GM19395 (cell line): ENCODE measurements at regions not wholly inside any gene's neighbourhood (a gene's known extent, or its start where the extent isn't known, plus 50 kb on each side); places are given as distances from the start of the nearest gene placed in this dataset.

Experiments
- ATAC-seq: cut with Tn5 transposase; IDR thresholded peaks from one replicate; pipeline ENCODE4 v1.9.1; 2021; ENCODE audit warnings: mild to moderate bottlenecking, moderate library complexity; ENCODE audit not compliant: unreplicated experiment

GRCh38 chr3:3633761-3634160 is 165.5 kb upstream of the LRRN1 start:
- no peak for ATAC-seq

DNA sequence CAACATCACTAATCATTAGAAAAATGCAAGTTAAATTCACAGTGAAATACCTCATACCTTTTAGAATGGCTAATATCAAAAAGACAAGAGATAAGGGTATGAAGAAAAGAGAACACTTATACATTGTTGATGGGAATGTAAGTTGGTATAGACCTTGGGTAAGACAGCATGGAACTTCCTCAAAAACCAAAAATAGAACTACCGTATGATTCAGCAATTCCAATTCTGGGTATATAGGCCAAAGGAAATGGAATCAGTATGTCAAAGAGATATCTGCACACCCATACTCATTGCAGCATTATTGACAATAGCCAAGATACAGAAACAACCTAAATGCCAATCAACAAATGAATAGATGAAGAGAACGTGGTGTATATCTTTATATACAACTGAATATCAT is 166.8 kb upstream of the LRRN1 start:
- no peak for ATAC-seq

DNA sequence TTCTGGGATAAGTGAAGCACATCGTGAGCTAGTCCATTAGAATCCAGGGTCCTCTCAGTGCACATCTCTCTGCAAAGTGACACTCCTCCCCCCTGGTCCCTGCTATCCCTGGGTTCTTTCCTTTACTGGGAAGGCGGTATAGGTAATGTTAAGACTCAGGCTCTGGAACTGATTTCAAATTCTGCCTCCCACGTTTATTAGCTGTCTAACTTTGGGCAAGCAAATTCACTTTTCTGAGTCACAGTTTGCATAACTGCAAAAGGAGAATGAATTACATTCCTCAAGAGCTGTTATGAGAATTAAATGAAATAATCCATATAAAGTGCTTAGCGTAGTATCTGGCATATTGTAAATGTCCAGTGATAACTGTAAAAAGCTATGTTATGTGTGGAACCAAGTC is 168.1 kb upstream of the LRRN1 start:
- no peak for ATAC-seq

- ATAC-seq = no peak
Observed at GRCh38 chr3:3629911-3630310, 169.3 kb upstream of the LRRN1 start.

GRCh38 chr3:3628676-3629328 is 170.4 kb upstream of the LRRN1 start:
- ATAC-seq = peak; percentile 82

DNA sequence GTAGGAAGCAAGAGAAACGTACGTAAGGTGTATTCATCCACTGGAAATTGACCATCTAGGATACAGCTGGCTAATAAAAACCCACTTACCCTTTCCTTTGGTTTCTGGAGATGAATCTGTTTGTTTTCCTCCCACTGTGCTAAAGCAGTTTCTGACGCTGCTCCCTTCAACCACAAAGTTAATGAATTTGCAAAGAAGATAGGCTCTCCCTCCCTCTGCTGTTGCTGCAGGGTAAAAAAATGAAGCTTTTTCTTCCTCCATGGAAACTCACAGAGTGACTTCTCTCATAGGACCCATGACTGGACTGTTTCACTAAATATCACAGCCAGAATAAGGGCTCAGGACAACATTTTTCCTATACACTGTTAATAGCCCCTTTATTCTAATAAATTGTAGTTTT is 172.1 kb upstream of the LRRN1 start:
- peak; percentile 33 for ATAC-seq

DNA sequence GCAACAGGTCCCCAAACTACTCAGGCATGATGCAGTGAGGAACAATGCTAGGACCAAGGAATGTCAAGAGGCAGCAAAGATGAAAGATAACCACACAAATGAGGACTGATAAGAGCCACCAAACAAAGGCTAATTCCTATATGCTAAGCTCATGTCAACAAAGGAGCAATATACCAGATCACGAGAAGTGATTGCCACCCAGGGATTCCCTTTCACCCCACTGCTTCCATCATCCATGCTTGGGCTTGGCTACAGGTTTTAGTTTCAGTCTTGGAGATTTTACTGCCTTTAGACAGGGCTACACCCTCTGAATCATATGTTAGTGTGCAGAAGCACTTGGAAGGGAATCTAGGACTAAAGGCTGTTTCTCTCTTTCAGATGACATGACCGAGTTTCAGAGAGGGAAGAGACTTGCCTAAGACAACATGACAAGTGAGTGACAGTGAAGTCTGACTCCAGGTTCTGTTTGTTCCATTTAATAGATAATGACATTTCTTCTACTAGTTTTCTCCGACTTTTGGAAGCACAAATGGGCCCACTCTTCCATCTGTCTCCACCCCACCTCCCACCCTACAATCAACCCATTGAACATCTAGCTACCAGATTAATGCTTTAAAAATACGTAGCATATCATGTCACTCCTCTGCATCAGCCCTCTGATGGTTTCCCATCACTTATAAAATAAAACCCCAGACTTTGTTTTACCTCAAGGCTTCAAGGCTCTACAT is 173.5 kb upstream of the LRRN1 start:
- ATAC-seq = no peak

GRCh38 chr3:3619815-3620214 is 179.4 kb upstream of the LRRN1 start:
- ATAC-seq = no peak

GRCh38 chr3:3618623-3619022 is 180.6 kb upstream of the LRRN1 start:
- ATAC-seq = no peak

DNA sequence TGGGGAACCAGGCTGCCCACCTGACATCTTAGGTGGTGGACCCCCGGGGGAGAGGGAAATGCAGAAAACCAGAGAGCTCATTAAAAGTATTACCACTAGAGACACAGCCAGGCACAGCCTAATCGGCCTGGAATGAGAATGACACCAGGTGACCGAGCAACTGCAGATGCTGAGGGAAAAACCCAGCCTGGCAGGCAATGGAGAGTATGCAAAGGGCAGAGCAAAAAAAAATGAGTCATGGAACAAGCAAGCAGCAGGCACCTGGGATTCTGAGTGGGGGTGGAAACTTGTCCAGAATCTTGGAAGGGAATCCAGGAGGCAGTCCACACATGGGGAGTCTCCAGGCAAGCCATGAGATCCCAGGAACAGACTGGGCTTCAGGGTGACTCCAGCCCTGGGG is 183.7 kb upstream of the LRRN1 start:
- ATAC-seq = no peak

DNA sequence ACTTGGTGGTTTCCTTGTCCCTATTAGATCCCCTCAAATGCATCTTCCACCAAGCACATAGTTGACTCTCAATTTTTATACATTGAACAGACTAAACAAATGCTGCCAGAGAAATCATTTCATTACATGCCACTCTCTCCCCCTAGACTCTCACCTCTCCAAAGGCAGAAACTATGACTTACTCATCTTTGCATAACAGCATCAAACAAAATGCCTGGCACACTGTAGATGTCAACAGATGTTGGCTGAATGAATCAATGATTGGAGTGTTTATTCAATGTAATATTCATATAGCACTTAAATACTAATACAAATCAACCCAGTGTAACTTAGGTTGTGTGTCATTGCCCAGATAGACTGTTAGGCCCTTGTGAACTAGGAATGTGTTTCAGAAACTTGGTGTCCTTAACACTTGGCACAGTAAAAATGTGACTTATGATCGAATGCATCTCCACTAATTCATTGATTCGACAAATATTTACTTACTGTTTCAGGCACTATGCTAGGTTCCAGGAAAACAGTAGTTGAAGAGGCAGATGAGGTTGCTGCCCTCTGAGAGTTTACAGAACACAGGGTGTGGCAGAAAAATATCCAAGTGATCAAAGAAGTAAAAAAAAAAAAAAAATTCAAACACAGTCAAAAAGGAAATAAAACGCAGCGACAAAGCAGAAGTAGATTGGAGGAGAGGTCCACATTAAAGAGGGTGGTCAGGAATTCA is 188.5 kb upstream of the LRRN1 start:
- no peak for ATAC-seq

GRCh38 chr3:3606321-3606720 is 192.9 kb upstream of the LRRN1 start:
- ATAC-seq = no peak

DNA sequence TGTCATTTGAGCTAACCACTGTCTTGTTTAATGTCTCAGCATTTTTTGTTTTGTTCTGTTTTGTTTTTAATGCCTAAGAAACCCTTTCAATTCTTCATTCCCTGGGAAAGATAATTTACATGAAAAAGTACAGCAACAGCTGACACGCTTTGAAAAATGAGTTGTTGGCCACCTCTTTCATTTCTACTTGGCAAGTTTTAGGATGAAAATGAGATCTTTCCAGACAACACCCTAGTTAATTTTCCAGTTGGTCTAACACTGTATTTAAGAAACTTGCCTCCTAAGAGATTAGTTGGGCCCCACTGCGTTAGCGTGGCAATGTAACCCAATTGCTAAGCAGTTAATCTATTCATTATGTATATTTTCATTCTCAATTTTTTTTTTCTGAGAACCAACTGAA is 194.0 kb upstream of the LRRN1 start:
- no peak for ATAC-seq

GRCh38 chr3:3603351-3603750 is 195.9 kb upstream of the LRRN1 start:
- no peak for ATAC-seq

GRCh38 chr3:3600665-3601340 is 198.4 kb upstream of the LRRN1 start:
- no peak for ATAC-seq

DNA sequence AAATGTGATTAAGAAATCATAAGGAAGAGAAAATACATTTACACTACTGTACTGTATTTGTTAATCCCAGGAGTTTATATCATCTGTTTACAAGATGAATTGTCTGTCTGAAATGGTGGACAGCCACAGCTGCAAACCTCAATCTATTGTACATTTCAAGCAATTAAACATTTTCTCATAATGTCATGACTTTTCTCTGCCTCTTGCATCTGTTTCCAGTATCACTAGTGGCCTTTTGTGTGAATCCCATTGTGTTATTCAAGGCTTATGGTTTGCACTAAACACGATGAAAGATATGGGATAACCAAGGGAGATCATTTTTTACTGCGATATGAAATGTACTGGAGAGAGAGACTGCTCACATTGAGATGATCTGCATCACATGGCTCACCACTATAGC is 200.2 kb upstream of the LRRN1 start:
- no peak for ATAC-seq

- no peak for ATAC-seq
Observed at GRCh38 chr3:3594986-3595385, 204.2 kb upstream of the LRRN1 start.

DNA sequence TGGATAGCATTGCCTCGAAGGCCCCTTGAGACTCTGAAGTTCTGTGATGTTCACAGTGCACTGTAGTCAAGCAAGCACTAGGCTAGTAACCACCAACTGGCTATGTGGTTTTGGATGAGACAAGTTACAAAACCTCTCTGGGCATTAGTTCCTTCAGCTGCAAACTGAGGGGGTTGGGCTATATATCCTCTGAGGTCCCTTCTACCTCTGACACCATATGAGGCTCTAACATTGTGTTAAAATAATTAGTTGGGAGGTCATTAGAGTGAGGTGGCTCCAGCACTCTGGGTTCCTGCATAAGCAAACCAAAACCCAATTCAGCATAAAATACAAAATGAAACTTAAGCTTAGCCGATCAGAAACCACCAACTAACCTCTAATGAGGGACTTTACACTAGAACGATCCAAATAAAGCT is 209.5 kb upstream of the LRRN1 start:
- ATAC-seq = peak; percentile 73

GRCh38 chr3:3587647-3587972 is 211.6 kb upstream of the LRRN1 start:
- no peak for ATAC-seq

GRCh38 chr3:3586843-3587646 is 212.2 kb upstream of the LRRN1 start:
- ATAC-seq = no peak

- no peak for ATAC-seq
Observed at GRCh38 chr3:3586336-3586735, 212.9 kb upstream of the LRRN1 start.
